Suppressor macrophage (primary cell): ENCODE measurements at regions not wholly inside any gene's neighbourhood (a gene's known extent, or its start where the extent isn't known, plus 50 kb on each side); places are given as distances from the start of the nearest gene placed in this dataset.

Experiments
- DNase-seq, 4 experiments: peaks; one replicate each; pipeline ENCODE4 v3.0.0-alpha.2; 2020 to 2022

- no peak for DNase-seq
Observed at GRCh38 chr2:234834228-234834923, 117.4 kb upstream of the SH3BP4 start.

- DNase-seq: no peak
Observed at GRCh38 chr2:234830853-234831252, 121.0 kb upstream of the SH3BP4 start.

- DNase-seq: no peak
Observed at GRCh38 chr2:234829074-234829455, 122.8 kb upstream of the SH3BP4 start.

DNA sequence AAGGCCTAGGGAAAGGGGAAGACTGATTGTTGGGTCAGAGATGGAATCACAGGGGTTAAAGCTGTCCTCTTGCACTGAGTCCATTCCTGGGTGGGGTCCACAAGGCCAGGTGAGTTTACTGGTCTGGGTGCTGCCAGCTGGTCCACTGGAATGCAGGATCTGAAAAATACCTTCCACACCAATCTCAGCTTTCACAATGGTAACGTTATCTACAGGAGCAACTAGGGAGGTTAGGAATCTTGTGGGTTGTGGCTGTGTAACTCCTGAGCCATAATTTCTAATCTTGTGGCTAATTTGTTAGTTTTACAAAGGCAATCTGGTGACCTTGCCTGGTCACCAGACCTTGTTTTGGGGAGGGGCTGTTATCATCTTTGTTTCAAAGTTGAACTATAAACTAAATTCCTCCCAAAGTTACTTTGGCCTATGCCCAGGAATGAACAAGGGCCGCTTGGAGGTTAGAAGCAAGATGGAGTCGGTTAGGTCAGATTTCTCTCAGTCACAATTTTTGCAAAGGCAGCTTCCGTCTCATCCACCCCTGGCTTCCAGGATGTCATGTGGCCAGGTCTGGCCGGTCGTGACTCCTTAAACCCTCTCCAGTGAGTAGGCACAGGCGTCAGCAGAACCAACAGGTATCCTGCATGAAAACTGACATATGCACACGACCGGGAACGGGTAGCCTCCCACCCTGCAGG is 123.3 kb upstream of the SH3BP4 start:
- no peak for DNase-seq

- no peak for DNase-seq
Observed at GRCh38 chr2:234827096-234827860, 124.5 kb upstream of the SH3BP4 start.

- no peak for DNase-seq
Observed at GRCh38 chr2:234826681-234827080, 125.1 kb upstream of the SH3BP4 start.

GRCh38 chr2:234825616-234826015 is 126.2 kb upstream of the SH3BP4 start:
- DNase-seq: no peak

DNA sequence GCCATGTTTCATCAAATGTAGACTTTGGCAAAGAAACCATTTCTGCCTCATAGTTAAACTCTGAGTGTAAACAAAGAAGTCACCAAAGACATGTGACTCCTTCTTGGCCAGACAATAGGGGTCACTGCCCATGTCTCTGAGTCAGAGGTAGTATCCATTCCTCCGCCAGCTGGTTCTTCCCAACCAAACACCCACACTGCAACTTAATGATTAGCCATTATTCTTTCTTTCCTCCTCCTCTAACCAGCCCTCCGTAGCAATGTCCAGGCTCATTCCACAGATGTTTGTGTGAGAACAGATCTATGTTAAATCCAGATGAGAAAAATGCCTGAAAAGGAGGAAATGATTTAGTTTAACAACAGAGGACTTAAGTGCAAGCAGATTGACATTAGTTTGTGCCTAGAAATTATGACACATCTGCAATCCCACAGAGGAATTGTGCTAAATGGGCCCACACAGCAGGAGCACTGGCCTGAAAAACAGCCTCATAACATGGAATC is 127.9 kb upstream of the SH3BP4 start:
- no peak for DNase-seq

DNA sequence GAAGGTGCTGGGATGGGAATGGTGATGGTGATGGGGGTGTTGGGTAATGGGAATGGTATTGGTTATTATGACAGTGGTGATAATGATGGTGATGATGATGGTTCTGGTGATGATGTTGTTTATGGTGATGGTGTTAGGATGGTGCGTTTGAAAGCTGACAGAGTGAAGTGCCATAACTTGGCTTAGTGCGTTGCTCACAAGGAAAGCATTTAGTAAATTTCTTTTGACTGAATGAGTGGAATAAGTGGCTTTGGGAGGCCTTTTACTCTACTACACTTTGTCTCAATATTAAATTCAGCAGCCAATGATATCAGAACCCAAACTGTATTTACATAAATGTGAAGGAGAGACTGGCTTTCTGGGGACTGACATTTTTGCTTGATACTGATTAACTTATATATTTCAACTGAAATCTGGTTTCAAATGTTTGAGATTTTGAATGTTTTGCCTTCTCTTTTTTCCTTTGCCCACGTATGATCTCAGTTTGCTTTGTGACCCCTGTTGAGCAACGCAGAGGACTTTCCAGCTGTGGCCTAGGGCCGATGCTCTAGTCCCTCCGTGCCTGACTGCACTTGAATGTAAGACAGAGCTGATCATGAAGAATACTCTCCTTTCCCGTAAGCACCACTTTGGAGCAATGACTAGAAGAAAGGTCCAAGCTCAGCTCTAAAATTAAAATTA is 128.5 kb upstream of the SH3BP4 start:
- DNase-seq: no peak

DNA sequence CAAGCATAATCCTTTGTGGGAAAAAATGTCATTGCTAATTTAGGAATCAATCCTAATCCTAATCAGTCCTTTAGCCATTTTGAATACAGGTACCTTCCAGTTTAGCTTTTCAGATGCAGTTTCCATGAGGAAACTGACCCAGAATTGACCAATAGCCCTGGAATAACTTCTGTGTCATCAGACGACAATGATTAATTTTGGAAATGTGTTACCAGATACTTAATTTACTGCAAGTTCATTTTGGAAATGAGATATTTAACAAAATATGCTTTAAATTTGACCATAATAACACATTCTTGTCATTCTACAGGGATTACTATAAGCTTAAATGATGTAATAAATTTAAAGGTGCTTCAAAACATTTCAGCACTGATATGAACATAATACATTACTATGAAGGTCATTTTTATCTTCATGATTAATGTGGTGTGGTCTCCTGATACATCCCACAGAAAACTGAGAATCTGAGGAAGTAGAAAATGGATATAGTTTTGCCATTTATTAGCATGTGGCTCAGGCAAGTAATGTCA is 129.8 kb upstream of the SH3BP4 start:
- DNase-seq: no peak

GRCh38 chr2:234818937-234819336 is 132.9 kb upstream of the SH3BP4 start:
- DNase-seq: no peak

DNA sequence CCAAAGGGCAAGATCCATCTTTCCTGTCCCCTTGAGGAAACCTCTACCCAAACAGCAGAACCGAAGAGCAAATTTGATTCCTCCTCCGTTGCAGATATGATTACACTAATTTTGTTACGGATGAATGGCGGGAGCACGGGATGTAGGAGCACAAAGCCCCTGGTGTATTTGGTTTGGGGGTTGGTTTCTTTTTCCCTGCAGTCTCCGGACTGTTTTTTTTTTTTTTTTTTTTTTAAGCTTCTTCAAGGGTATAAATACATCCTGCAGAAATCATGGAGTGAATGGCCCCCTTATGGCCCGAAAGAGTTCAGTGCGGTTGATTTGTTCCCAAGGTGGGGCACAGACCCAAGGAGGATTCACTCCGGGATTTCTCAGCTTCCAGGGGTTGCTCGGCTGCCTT is 135.3 kb upstream of the SH3BP4 start:
- DNase-seq: no peak

DNA sequence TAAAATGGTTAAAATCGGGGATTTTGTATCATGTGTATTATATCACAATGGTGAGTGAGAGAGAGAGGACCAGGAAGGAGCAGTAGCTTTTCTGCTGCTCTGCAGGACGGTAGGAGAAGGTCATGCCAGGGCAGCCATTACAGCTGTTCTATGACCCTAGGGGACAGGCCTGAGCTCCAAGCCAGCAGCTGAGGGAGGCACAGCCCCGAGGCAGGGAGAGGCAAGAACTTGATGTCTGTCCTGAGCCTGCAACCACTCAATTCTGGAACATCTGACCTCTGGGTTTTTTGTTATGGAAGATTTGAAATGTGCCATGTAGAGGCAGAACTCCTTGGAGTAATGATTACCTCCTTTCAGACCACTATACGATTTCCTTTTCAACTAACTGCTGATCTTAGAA is 135.8 kb upstream of the SH3BP4 start:
- DNase-seq: no peak

- no peak for DNase-seq
Observed at GRCh38 chr2:234814374-234814773, 137.4 kb upstream of the SH3BP4 start.

- no peak for DNase-seq
Observed at GRCh38 chr2:234812851-234813250, 139.0 kb upstream of the SH3BP4 start.

DNA sequence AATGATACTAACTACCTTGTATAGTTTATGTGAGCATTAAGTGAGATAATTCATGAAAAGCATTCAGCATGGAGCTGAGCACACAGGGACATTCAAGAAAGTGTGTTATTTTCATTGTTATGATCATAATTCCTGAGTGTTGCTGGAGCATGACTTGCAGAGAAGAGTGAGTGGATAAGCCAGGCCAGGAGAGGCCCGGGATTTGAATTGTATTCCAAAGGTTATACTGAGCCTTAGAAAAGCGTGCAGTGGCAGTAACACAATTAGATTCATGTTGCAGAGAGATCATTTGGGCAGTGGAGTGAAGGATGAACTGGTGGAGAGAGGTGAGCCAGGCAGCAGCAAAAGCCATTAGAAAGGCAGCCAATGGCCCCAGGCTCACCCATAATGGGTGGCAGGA is 142.9 kb upstream of the SH3BP4 start:
- DNase-seq: no peak

DNA sequence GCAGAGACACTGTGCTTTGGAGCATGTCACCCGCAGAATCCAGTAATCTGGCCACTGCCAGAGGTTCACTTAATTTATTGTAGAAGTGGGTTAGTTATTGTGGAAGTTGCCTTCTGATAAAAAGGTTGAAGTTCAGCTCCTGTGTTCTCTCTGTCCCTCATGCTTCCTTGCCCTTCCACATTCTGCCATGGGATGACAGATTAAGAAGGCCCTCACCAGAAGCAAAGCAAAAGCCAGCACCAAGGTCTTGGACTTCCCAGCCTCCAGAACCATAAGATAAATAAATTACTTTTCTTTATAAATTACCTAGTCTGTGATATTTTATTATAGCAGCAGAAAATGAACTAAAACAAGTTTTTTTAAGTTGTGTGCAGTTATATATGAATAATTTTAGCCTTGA is 145.0 kb upstream of the SH3BP4 start:
- no peak for DNase-seq

- no peak for DNase-seq
Observed at GRCh38 chr2:234805836-234806235, 146.0 kb upstream of the SH3BP4 start.

DNA sequence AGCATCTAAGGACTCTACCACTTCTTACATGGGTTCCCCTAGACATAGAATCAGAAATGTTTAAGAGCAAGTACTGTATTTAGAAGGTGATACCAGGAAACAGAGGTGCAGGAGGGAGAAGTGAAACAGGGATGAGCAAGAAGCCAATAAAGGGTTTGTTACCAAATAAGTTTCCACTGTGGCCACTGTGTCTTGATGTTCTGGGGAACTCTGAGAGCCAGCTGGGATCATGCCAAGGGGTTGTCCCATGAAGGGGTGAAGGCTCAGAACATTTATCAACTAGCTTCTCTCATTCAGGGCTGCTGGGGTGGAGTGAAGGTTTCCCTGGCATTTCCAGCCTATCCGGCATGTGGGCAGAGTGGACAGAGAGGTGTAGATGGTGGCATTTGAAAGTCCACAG is 147.1 kb upstream of the SH3BP4 start:
- no peak for DNase-seq

- DNase-seq: no peak
Observed at GRCh38 chr2:234802845-234803171, 149.0 kb upstream of the SH3BP4 start.

- no peak for DNase-seq
Observed at GRCh38 chr2:234802071-234802844, 149.6 kb upstream of the SH3BP4 start.
